Hypothalamus (tissue), 51 donors: ENCODE measurements at regions not wholly inside any gene's neighbourhood (a gene's known extent, or its start where the extent isn't known, plus 50 kb on each side); places are given as distances from the start of the nearest gene placed in this dataset.

ENCODE experiments used
- DNase-seq, 51 donors: peaks; one replicate each; lab custom pipeline; 2025; lab: John Stamatoyannopoulos, UW

DNA sequence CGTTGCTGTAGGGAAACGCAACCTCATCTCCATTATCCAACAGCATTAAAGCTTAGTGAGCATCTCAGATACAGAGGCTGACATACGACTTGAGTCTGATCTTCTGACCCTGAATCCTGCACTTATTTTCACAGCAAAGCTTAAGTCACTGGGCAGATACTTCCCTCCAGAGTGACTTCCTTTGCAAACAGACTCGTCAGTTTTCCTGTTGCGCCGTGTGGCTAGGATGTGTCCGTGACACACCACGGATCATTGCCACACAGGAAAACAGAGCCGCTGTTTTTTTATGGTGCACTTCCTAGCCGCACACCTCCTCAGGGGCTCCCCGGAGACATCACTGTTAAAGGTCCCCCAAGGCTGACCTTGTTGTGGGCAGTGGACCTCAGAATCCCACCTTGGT is 94.9 kb upstream of the MKI67 start:
- no peak for DNase-seq

DNA sequence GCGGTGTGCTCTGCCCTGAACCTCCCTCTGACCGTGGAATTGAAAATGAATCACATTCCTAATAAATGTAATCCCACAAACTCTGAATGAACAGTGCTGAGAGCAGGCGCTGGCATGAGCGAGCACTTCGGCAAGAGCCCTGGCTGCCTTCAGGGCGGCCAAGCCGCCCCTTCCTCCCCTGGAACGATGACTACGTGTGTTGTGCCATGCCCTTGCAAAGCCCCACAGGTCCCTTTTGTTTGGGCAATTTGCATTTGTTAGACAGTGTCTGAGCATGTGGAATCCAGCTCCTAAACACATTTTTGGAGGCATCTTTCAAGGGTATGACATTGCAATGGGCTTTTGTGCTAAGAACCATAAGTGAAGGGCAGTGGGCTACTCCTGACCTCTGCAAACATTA is 95.6 kb upstream of the MKI67 start:
- no peak for DNase-seq

DNA sequence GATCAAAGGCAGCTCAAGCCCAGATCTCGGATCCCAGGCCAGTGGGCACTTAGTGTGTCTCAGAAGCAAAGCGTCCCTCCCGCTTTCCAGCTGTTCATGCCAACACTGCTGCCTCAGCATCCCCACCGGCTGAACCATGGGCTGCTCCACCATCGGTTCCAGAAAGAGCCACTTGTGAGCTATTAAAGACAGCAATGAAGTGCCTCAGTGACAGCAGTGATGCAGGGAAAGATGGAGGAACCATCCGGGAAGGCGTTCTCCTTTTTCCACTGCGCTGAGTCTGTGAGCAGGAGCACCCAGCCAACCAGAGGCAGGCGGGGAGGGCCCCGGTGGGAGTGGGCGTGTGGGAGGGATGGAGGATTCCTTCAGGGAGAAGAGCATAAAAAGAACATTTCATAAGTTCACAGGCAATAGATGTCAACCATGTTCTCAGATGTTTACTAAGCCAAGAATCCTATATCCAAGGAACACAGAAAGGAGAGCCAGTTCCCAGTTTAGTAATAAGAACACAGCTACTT is 96.2 kb upstream of the MKI67 start:
- no peak for DNase-seq

DNA sequence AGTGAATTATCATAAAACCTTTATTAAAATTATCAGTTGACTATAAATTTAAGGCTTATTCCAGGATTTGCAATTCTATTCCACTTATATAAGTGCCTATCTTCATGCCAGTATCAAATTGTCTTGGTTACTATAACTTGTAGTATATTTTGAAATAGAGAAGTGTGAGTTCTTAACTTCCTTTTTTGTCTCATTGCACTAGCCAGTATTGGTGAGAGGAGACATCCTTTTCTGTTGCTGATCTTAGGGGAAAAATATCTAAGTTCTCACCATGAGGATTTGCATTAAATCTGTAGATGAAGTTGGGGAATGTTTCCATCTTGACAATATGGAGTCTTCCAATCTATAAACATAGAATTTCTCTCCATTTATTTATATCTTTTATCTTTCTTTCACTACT is 104.2 kb upstream of the MKI67 start:
- no peak for DNase-seq

DNA sequence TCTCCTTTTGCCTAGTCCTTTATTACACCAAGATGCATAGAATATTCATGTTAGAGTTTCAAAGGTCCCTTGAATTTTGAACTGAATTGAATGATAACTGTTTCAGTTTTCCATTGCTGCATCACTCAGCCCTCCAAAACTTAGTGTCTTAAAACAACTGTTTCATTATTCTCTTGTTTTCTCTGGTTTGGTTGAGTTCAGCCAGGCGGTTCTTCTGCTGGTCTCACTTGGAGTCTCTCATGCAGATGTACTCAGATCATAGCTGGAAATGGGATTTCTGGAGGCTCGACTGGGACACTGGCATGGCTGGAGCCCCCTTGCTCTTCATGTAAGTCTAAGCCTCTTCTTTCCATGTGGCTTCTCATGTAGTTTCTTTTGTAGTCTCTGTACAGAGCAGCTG is 107.2 kb upstream of the MKI67 start:
- no peak for DNase-seq

DNA sequence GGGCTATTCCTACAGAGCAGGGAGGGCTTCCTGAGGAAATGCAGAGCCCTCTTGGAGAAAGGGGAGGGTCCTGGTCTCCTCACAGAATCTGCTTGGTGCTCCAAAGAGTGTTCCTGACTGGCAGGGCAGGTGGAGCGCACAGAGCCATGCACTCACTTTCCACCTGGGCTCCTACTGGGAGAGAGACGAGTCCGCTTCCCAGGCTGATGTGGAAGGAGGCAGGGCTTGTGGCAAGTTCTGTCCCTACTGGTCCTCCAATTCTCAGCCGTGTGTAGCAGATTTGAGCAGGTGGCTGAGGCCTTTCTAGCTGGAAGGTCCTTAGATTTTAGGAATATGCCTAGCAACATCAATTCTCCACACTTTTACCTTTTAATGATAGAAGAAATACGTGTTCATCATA is 111.5 kb upstream of the MKI67 start:
- DNase-seq: no peak

DNA sequence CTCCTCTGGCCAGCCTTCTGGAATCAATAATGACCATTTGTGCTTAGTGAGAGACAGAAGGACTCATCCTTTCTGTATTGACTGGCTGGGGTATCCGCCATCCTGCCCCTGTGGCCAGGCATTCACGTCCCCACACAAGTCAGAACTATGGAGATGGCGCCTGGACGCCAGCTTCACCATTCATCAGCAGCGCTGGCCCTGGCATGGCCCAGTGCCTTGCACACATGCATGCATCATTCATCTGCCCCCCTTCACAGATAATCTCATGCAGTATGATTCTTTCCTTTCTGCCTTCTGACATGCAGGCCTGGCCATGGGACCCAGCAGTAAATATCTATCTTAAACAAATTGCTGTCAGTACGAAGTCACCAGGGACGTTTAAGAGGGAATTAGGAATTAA is 114.8 kb upstream of the MKI67 start:
- DNase-seq: no peak

DNA sequence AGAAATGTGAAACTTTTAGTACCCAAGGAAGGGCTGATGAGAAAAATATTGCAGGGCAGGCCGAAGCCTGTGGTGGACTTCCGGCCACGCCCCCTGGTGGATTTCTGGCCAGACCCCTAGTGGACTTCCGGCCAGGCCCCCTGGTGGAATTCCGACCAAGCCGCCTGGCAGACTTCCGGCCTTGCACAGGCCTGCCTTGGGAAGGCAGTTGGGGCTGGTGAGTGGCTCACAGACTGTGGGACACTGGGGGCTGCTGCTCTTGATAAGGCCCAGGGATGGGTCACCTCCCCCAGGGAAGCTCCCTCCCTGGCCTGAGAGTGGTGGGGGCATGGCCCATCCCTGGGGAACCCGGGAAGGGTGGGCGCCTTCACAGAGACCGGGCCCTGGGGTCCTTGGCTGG is 116.4 kb upstream of the MKI67 start:
- DNase-seq: no peak

DNA sequence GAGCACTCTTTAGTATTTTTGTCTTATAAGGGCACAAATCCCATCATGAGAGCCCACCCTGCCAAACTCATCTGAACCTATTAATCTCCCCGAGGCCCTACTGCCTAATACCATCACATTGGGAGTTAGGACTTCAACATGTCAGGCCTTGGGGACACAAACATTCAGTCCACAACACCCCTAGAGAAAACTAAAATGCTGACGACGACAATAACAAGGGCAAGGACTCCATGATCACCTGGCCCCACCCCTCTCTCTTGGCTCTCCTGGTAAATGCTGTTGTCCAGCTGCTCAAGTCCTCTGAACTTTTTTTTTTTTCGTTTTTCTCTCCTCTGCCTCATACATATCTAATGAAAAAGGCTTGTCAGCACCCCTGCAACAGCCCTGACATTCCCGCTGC is 118.8 kb upstream of the MKI67 start:
- DNase-seq: no peak

DNA sequence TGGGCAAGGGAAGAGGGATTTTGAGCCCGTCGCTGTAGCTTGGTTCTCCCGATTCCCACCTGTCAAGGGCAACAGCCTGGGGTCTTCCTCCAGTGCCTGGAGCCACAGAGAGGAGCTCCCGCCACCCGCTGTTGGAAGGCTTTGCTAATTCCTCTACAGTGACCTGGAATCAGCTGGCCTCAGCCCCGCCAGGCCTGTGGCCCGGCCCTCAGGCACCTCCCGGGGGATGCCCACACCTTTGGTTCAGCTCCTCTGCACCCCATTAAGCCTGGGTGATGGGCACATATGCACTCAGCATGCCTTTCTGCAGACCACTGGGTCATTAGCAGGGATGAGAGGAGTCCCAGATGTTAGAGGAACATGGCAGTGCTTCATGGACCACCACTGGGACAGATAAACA is 121.4 kb upstream of the MKI67 start:
- DNase-seq: no peak

DNA sequence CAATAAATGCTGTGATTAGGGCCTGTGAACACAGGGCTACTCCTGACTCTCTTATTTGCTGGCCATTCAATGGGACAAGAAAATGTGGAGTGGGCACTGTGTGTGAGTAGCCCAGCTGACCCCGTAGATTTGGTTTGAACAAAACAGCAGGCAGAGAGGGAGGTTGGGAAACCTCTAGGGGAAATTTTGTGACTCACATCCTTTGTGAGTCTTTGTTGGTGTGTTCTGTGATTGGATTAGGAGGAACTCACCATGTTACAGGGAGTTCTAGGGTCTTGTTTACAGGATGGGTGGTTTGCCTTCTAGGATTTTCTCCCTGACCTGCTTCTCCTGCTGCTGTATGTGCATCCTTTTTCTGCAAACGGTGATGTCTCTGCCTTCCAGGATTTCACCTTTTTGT is 128.3 kb upstream of the MKI67 start:
- DNase-seq: no peak

DNA sequence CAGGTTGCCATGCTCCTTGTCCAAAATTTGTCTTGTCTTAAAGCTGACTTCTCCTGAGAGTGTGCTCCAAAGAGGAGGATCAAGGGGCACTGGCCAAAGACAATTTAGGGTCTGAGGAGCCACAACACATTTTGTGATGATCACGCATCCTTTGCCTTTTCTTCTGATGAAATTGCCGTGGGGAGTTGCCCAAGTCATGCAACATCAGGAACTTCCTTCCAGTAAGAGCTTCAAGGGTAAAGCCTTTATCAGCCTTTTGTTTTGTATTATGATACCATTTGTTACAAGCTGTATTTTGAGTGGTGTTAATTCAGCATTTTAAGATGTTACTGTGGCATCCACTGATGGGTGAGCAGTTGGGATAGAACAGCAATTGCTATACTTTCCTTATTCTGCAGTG is 131.2 kb upstream of the MKI67 start:
- DNase-seq: no peak

DNA sequence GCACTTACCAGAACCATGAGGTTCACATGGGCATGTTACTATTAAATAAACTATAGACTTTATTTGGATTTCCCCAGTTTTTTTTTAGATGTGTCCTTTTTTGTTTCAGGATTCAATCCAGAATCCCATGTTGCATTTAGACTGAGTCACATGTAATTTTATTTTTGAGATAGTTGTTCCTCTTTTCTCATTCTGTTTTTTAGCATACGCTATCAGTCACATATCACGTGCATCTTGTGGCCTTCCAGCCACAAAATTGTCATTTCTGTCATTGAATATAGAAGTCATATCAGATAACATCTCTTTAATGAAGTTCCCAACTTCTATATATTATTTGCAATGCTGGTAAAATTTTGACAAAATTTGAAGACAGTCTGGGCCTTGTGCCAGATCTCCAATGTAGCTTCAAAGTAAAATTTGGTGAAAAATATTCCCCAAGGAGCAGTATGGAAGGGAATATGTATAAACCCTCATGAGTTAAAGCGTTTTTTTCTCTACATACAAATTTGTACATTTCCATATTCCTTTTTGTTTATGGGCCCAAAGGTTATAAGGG is 132.3 kb upstream of the MKI67 start:
- no peak for DNase-seq

DNA sequence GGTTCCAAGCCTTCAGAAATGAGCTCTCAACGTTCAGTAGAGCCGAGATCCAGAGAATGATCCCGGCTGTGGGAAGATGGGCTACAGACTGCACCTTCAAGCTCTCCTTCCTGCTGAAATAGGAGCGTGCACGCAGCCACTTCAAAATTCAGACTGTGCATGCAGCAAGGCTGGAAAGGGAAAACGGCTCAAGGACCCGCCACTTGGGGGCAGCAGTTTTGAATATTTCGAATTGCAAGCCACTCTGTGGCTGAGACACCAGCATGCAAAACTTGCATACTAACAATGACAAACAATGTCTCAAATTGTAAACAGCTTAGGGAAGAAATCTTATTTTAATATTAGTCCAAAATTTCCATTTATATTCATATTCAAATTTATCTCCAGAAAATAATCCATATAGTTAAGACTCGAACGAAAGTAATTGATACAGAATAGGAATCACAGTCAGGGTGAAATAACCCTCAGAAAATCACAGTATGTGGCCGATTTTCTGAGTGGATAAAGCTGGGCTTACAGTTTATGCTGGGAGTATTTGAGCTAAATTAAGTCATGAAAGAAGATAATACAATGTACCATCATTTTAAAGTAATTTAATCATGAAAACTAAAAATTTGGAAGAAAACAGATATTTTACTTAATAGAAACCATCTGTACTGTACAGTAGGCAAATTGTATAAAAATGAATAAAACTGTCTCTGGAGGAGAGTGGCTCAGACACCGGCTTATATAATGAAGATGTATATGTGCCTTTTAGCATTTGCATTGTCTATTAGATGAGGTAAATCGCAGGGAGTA is 137.9 kb upstream of the MKI67 start:
- peak in 39 of 51 donors; percentile 2 to 74 (median 28) for DNase-seq

DNA sequence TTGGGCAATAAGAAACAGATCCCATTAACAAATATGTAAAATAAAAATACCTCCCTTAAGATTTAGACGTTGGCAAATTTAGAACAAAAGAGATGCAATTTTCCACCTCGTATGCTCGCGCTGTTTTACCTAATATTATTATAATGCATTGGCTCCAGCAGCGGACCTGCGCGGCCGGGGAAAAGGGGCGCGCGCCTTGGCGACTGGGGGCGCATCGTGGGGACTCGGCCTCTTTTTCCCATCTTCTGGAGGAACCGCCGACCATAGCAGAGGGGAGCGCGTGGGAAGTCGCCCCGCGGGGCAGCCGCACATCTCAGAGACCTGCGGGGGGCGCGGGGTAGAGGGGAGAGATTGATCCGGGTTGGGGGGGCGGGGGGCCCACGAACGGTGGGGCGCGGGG is 139.4 kb upstream of the MKI67 start:
- no peak for DNase-seq

DNA sequence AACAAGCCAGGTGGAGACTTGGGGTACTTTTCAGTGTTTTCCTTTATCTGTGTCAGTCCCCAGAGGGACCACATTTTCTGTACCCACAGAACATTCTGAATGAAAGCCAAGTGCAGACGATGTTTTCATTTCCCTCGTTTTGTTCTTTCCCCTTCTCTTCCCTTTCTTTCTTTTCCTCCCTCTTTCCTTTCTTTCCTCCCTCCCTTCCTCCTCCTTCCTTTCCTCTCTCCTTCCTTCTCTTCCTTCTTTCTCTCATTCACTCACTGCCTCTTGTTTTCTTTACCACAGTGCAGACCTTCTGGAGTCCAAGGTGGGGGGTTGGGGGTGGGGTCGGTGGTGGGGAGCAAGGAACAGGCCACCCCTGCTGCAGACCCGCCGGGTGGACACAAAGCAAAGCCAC is 141.4 kb upstream of the MKI67 start:
- DNase-seq: no peak

DNA sequence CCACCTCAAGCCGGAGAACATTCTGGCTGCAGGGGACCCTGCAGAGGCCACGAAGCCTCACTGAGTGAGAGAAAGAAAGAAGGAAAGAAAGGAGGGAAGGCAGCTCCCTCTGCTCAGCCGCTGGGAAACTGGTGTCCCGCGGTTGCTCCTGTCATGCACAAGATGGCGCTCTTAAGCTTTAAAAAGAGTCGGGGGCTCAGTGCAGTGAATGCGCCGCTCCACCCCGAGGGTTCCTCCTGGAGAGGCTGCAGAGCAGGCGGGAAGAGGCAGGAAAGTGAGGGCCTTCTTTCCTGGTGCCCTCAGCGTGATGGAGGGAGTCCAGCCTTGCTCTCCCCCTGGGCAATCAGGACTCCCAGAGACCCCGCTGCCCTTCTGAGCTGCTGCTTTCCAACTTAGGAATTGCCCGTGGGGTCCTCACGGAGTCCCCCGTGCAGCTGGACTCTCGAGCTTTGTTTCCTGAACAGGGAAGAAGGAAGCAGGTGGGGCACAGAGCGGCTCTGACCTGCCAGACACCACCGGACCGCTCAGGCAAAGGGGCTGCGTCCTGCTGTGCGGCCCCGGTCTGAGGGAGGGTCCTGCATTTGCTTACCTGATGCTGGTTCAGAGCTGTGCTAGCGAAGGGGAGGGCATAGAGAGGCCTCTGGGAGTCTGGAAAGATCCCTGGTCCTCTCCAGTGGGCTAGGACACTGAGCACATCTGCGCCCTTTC is 141.9 kb upstream of the MKI67 start:
- peak in 21 of 51 donors; percentile 3 to 30 (median 12) for DNase-seq

DNA sequence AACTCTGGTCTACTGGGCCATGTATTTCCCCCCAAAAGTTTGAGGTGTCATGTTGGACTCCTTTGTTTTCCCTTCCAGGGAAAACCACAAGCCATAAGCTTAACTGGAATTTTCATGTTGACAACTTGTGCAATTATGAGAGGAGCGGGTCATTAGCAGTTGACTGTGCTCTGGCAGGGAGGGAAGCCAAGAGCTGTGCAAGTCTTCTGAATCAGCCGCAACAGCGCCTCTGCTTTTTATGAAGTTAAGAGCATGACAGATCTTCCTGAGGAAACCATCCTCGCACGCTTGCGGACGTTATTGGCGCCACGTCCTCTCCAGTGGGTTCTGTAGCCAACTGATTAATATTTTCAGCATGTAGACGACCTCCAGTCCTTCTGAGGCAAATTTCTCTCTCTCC is 148.7 kb upstream of the MKI67 start:
- DNase-seq: peak in 2 of 51 donors; percentile 2 to 3

DNA sequence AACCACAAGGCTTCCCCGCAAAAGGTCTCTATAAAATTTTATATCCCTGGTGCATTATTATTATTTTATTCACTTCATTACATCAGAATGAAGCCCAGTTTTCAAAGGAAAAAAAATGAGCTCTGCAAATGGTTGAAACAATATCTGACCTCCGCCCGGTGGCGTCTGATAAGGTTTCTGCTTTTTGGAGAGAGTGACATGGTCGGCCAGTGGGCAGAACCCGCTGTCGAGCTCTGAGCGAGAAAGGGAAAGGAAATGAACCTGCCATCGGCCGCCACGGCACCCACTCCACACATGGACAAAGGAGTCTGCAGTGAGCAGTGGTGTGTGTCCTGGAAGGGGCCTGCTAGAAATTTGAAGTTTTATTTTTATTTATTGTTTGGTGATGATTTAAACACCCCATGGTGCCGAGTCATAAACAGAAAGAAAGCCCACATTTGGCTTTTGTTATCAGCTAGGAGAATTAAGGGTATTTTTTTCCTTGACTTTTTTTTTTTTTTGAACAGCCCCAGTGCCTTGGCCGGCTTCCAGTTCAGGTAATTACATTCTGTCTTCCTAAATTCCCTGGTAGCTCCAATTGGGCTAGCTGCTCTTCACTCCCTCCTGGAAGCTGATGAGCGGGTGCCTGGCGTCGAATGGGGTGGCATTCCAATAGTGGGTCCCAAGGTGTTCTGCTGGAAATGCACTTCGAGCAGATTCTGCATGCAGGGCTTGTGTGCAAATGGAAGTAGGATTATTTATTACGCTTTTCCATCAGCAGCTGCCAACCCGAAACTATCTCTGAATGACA is 149.4 kb upstream of the MKI67 start:
- DNase-seq: no peak

DNA sequence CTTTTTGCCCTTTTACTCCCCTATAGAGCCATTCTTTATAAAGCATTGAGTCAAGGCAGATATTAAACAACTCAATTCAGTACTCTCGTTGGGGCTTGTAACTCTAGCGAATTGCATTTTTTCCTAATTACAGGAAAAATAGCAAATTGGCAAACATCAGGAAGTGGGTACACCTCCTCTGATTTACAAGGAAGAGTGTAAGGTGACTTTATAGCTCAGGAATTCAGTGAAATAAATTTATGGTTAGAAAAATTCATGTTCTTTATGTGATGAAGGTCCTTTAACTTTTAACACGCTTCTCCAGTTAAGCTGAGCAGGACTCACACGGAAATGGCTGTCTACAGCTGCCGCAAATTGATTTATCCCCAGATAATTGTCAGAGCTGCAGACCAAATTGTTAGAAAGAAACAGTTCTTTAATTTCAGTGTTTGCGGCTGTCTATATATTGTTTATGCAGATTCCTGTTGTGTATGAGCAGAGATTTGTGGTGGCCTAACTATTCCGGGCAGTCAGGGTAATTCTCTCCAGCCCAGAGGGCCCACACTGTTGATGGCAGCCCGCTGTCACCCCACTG is 151.1 kb upstream of the MKI67 start:
- DNase-seq: no peak

DNA sequence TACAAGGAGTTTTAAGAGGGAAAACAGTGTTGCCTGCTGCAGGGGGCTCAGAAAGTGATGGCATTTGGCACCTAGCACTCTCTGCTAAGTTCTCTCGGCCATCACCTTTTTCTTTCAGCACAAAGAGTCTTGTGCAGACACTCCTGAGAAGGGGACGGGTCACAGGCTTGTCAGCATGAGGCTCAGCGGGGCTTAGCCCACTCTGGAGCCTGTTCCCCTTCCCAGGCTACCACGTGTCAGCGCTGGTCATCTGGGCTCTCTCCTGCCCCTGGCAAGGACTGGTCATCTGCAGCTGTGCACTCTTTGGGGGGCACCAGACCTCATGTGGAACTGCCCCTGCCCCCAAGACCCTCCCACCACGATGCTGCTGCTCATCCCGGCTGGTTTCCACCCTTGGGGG is 152.1 kb upstream of the MKI67 start:
- DNase-seq: no peak
